ENCODE measurements at regions not wholly inside any gene's neighbourhood (a gene's known extent, or its start where the extent isn't known, plus 50 kb on each side); places are given as distances from the start of the nearest gene placed in this dataset.

- TF ChIP-seq EZH2phosphoT487 (IDR thresholded peaks at IDR 0.05; ENCODE audit: insufficient read depth, low read depth) (no peak), EZH2 (IDR thresholded peaks at IDR 0.05; ENCODE audit: insufficient read depth, poor library complexity, severe bottlenecking) (no peak)
Observed at GRCh38 chr2:51981783-51982182, 949.9 kb upstream of the NRXN1 start.

Data from GM23248 (cell line).